NT2/D1 (cell line): ENCODE measurements at regions not wholly inside any gene's neighbourhood (a gene's known extent, or its start where the extent isn't known, plus 50 kb on each side); places are given as distances from the start of the nearest gene placed in this dataset.

ENCODE experiments used
- SUZ12 ChIP-seq: IDR thresholded peaks from 2 replicates; pipeline ENCODE4 v1.6.1; 2011; ENCODE audit not compliant: insufficient read length, insufficient read depth; ENCODE audit errors: extremely low read depth
- YY1 ChIP-seq: IDR thresholded peaks from 2 replicates; pipeline ENCODE4 v1.6.1; 2011; ENCODE audit not compliant: insufficient read length, insufficient read depth
- ZNF274 ChIP-seq: IDR thresholded peaks from 2 replicates; pipeline ENCODE4 v1.6.1; 2011; ENCODE audit warnings: mild to moderate bottlenecking, low read depth, low read length

GRCh38 chr4:117692538-117692937 is 341.7 kb upstream of the NDST3 start:
- TF ChIP-seq SUZ12 (no peak), YY1 (no peak), ZNF274 (no peak)
